ENCODE measurements at regions not wholly inside any gene's neighbourhood (a gene's known extent, or its start where the extent isn't known, plus 50 kb on each side); places are given as distances from the start of the nearest gene placed in this dataset.
"Not testable (repeated sequence)": the region's sequence is repeated elsewhere in the genome, so short reads cannot be mapped to it uniquely, and the experiment has no call there.

GRCh38 chr6:141460743-141461484, 671.8 kb upstream of the GJE1 start:
- Mint-ChIP-seq H3K4me3 (no peak overlapping the region), H3K27ac (no peak overlapping the region), H3K27me3 (no peaks in the 10 kb centered on the region), H3K36me3 (no peaks in the 10 kb centered on the region), H3K9me3 (ENCODE audit: low read depth) (no peaks in the 10 kb centered on the region), H3K4me1 (ENCODE audit: low read depth) (peaks cover 7% of the 10 kb centered on the region)

- H3K4me3 Mint-ChIP-seq; H3K27ac Mint-ChIP-seq; H3K9me3 Mint-ChIP-seq (ENCODE audit: low read depth); H3K4me1 Mint-ChIP-seq (ENCODE audit: low read depth); H3K36me3 Mint-ChIP-seq; H3K27me3 Mint-ChIP-seq: not testable (repeated sequence)
Observed at GRCh38 chr6:141460245-141460644, 672.5 kb upstream of the GJE1 start.

GRCh38 chr6:141457984-141458383, 674.7 kb upstream of the GJE1 start:
- H3K4me3 Mint-ChIP-seq; H3K27ac Mint-ChIP-seq; H3K9me3 Mint-ChIP-seq (ENCODE audit: low read depth); H3K36me3 Mint-ChIP-seq; H3K27me3 Mint-ChIP-seq; H3K4me1 Mint-ChIP-seq (ENCODE audit: low read depth): not testable (repeated sequence)

GRCh38 chr6:141452354-141452686, 680.4 kb upstream of the GJE1 start:
- Mint-ChIP-seq H3K4me3 (no peak overlapping the region), H3K27me3 (no peaks in the 10 kb centered on the region), H3K9me3 (ENCODE audit: low read depth) (no peaks in the 10 kb centered on the region), H3K36me3 (no peaks in the 10 kb centered on the region), H3K4me1 (ENCODE audit: low read depth) (no peaks in the 10 kb centered on the region), H3K27ac (no peak overlapping the region)

GRCh38 chr6:141451511-141452353, 681.0 kb upstream of the GJE1 start:
- no peak overlapping the region for H3K27ac Mint-ChIP-seq
- H3K9me3 Mint-ChIP-seq (ENCODE audit: low read depth) = no peaks in the 10 kb centered on the region
- no peaks in the 10 kb centered on the region for H3K4me1 Mint-ChIP-seq (ENCODE audit: low read depth)
- H3K4me3 Mint-ChIP-seq = no peak overlapping the region
- H3K27me3 Mint-ChIP-seq = no peaks in the 10 kb centered on the region
- no peaks in the 10 kb centered on the region for H3K36me3 Mint-ChIP-seq

- H3K9me3 Mint-ChIP-seq (ENCODE audit: low read depth) = no peaks in the 10 kb centered on the region
- no peaks in the 10 kb centered on the region for H3K36me3 Mint-ChIP-seq
- no peaks in the 10 kb centered on the region for H3K27me3 Mint-ChIP-seq
- H3K27ac Mint-ChIP-seq = no peak overlapping the region
- no peak overlapping the region for H3K4me3 Mint-ChIP-seq
- no peaks in the 10 kb centered on the region for H3K4me1 Mint-ChIP-seq (ENCODE audit: low read depth)
Observed at GRCh38 chr6:141451181-141451510, 681.6 kb upstream of the GJE1 start.

GRCh38 chr6:141445928-141446628, 686.6 kb upstream of the GJE1 start:
- Mint-ChIP-seq H3K4me3 (no peak overlapping the region), H3K4me1 (ENCODE audit: low read depth) (no peaks in the 10 kb centered on the region), H3K27me3 (no peaks in the 10 kb centered on the region), H3K36me3 (no peaks in the 10 kb centered on the region), H3K9me3 (ENCODE audit: low read depth) (no peaks in the 10 kb centered on the region), H3K27ac (no peak overlapping the region)

- Mint-ChIP-seq H3K27ac (no peak overlapping the region), H3K27me3 (no peaks in the 10 kb centered on the region), H3K36me3 (no peaks in the 10 kb centered on the region), H3K9me3 (ENCODE audit: low read depth) (no peaks in the 10 kb centered on the region), H3K4me3 (no peak overlapping the region), H3K4me1 (ENCODE audit: low read depth) (no peaks in the 10 kb centered on the region)
Observed at GRCh38 chr6:141443668-141444289, 688.9 kb upstream of the GJE1 start.

- H3K27me3 Mint-ChIP-seq = no peaks in the 10 kb centered on the region
- H3K27ac Mint-ChIP-seq = no peak overlapping the region
- H3K9me3 Mint-ChIP-seq (ENCODE audit: low read depth) = no peaks in the 10 kb centered on the region
- no peaks in the 10 kb centered on the region for H3K36me3 Mint-ChIP-seq
- H3K4me1 Mint-ChIP-seq (ENCODE audit: low read depth) = no peaks in the 10 kb centered on the region
- no peak overlapping the region for H3K4me3 Mint-ChIP-seq
Observed at GRCh38 chr6:141443032-141443431, 689.7 kb upstream of the GJE1 start.

- H3K4me1 Mint-ChIP-seq (ENCODE audit: low read depth) = no peaks in the 10 kb centered on the region
- no peak overlapping the region for H3K27ac Mint-ChIP-seq
- H3K27me3 Mint-ChIP-seq = peaks cover 1% of the 10 kb centered on the region
- no peaks in the 10 kb centered on the region for H3K36me3 Mint-ChIP-seq
- no peak overlapping the region for H3K4me3 Mint-ChIP-seq
- H3K9me3 Mint-ChIP-seq (ENCODE audit: low read depth) = no peaks in the 10 kb centered on the region
Observed at GRCh38 chr6:141439513-141439912, 693.2 kb upstream of the GJE1 start.

GRCh38 chr6:141437685-141438084, 695.0 kb upstream of the GJE1 start:
- no peaks in the 10 kb centered on the region for H3K4me1 Mint-ChIP-seq (ENCODE audit: low read depth)
- peaks cover 1% of the 10 kb centered on the region for H3K27me3 Mint-ChIP-seq
- H3K36me3 Mint-ChIP-seq = no peaks in the 10 kb centered on the region
- H3K4me3 Mint-ChIP-seq = no peak overlapping the region
- H3K27ac Mint-ChIP-seq = no peak overlapping the region
- H3K9me3 Mint-ChIP-seq (ENCODE audit: low read depth) = no peaks in the 10 kb centered on the region

GRCh38 chr6:141437011-141437410, 695.7 kb upstream of the GJE1 start:
- H3K36me3 Mint-ChIP-seq = no peaks in the 10 kb centered on the region
- no peak overlapping the region for H3K27ac Mint-ChIP-seq
- H3K4me3 Mint-ChIP-seq = no peak overlapping the region
- H3K9me3 Mint-ChIP-seq (ENCODE audit: low read depth) = no peaks in the 10 kb centered on the region
- peaks cover 1% of the 10 kb centered on the region for H3K27me3 Mint-ChIP-seq
- H3K4me1 Mint-ChIP-seq (ENCODE audit: low read depth) = no peaks in the 10 kb centered on the region

GRCh38 chr6:141426400-141426980, 706.2 kb upstream of the GJE1 start:
- no peak overlapping the region for H3K4me3 Mint-ChIP-seq
- H3K9me3 Mint-ChIP-seq (ENCODE audit: low read depth) = peaks cover 8% of the 10 kb centered on the region
- no peaks in the 10 kb centered on the region for H3K4me1 Mint-ChIP-seq (ENCODE audit: low read depth)
- peaks cover 5% of the 10 kb centered on the region for H3K36me3 Mint-ChIP-seq
- no peaks in the 10 kb centered on the region for H3K27me3 Mint-ChIP-seq
- H3K27ac Mint-ChIP-seq = no peak overlapping the region

GRCh38 chr6:141421378-141421777, 711.3 kb upstream of the GJE1 start:
- Mint-ChIP-seq H3K27me3 (no peaks in the 10 kb centered on the region), H3K36me3 (peaks cover 5% of the 10 kb centered on the region), H3K4me1 (ENCODE audit: low read depth) (no peaks in the 10 kb centered on the region), H3K27ac (no peak overlapping the region), H3K4me3 (no peak overlapping the region), H3K9me3 (ENCODE audit: low read depth) (peaks cover 8% of the 10 kb centered on the region)

- Mint-ChIP-seq H3K27me3 (no peaks in the 10 kb centered on the region), H3K4me1 (ENCODE audit: low read depth) (no peaks in the 10 kb centered on the region), H3K9me3 (ENCODE audit: low read depth) (no peaks in the 10 kb centered on the region), H3K27ac (no peak overlapping the region), H3K36me3 (no peaks in the 10 kb centered on the region), H3K4me3 (no peak overlapping the region)
Observed at GRCh38 chr6:141418076-141418475, 714.6 kb upstream of the GJE1 start.
